H1 (cell line): ENCODE measurements at regions not wholly inside any gene's neighbourhood (a gene's known extent, or its start where the extent isn't known, plus 50 kb on each side); places are given as distances from the start of the nearest gene placed in this dataset.

Experiments
- CTCF ChIA-PET: fragments of 300-600 bp; sonication (Branson Sonifier 250); formaldehyde crosslinking; loops from one replicate; lab custom pipeline; 2021; ENCODE audit not compliant: partially characterized antibody; lab: Charles Lee
- POLR2A ChIA-PET: fragments of 300-600 bp; sonication (Branson Sonifier 250); formaldehyde crosslinking; loops from one replicate; lab custom pipeline; 2021; ENCODE audit warnings: inconsistent platforms; ENCODE audit not compliant: partially characterized antibody; lab: Charles Lee
- DNase-seq, 2 experiments: peaks; one replicate each; pipeline versions ENCODE4 v3.0.0 to v3.0.0-alpha.2; 2010 to 2022; ENCODE audit warnings: low spot score in 2 of 2, low read depth in 1 of 2, mixed read lengths in 1 of 2
- FAIRE-seq: peaks from 2 replicates; lab custom pipeline; 2011; peaks lifted over from hg19 to GRCh38; lab: Jason Lieb, UNC
- H2AFZ ChIP-seq: 2 replicates; pipeline ENCODE4 v1.8.1; 2012; ENCODE audit warnings: low read length, inconsistent platforms
- H2AK5ac ChIP-seq: 2 replicates; pipeline ENCODE4 v1.6.1; 2013; ENCODE audit warnings: low read depth, low read length
- H2BK120ac ChIP-seq: replicated peaks from 2 replicates; pipeline ENCODE3; 2013; ENCODE audit warnings: low read depth, low read length, inconsistent platforms
- H2BK12ac ChIP-seq: 2 replicates; pipeline ENCODE4 v1.6.1; 2013; ENCODE audit warnings: low read depth, low read length
- H2BK15ac ChIP-seq: 2 replicates; pipeline ENCODE4 v1.6.1; 2013; ENCODE audit warnings: low read length
- H2BK20ac ChIP-seq: 2 replicates; pipeline ENCODE4 v1.6.1; 2013; ENCODE audit warnings: low read length
- H2BK5ac ChIP-seq: 2 replicates; pipeline ENCODE4 v1.6.1; 2013; ENCODE audit warnings: low read depth, low read length
- H3K14ac ChIP-seq: 2 replicates; pipeline ENCODE4 v1.6.1; 2013; ENCODE audit warnings: inconsistent platforms; ENCODE audit not compliant: insufficient read length
- H3K18ac ChIP-seq: 2 replicates; pipeline ENCODE4 v1.6.1; 2013; ENCODE audit warnings: low read length; ENCODE audit errors: extremely low read depth
- H3K23ac ChIP-seq: 2 replicates; pipeline ENCODE4 v1.6.1; 2013; ENCODE audit warnings: inconsistent platforms; ENCODE audit not compliant: insufficient read length
- H3K23me2 ChIP-seq: 2 replicates; pipeline ENCODE4 v1.6.1; 2013; ENCODE audit warnings: low read depth, low read length
- H3K27ac ChIP-seq: 2 replicates; pipeline ENCODE4 v1.6.1; 2011; ENCODE audit warnings: low read depth, low read length, inconsistent platforms
- H3K27me3 ChIP-seq, 4 experiments: replicated peaks in 1 of 4; 1 replicate in 1 of 4; 2 replicates in 3 of 4; pipeline versions ENCODE4 v1.6.1 to v1.8.1; 2011 to 2013; ENCODE audit warnings: low read length in 3 of 4, mild to moderate bottlenecking in 3 of 4, inconsistent platforms in 2 of 4, mixed read lengths in 2 of 4, moderate library complexity in 1 of 4; ENCODE audit not compliant: control insufficient read depth in 3 of 4, insufficient read depth in 3 of 4; ENCODE audit errors: extremely low read depth in 1 of 4
- H3K36me3 ChIP-seq, 4 experiments: 2 replicates each; pipeline versions ENCODE4 v1.6.1 to v1.8.1; 2011 to 2013; ENCODE audit warnings: mild to moderate bottlenecking in 4 of 4, low read length in 3 of 4, moderate library complexity in 2 of 4, control low read depth in 1 of 4, inconsistent platforms in 1 of 4; ENCODE audit not compliant: insufficient read depth in 4 of 4, control insufficient read depth in 2 of 4
- H3K4ac ChIP-seq: replicated peaks from 2 replicates; pipeline ENCODE3; 2013; ENCODE audit warnings: low read length, low read depth, mixed read lengths, inconsistent platforms; ENCODE audit not compliant: insufficient read length
- H3K4me1 ChIP-seq, 4 experiments: replicated peaks in 1 of 4; 1 replicate in 1 of 4; 2 replicates in 3 of 4; pipeline versions ENCODE4 v1.6.1 to v1.8.1; 2011 to 2013; ENCODE audit warnings: low read length in 3 of 4, inconsistent platforms in 2 of 4, mixed read lengths in 1 of 4; ENCODE audit not compliant: insufficient read depth in 4 of 4, control insufficient read depth in 3 of 4
- H3K4me2 ChIP-seq, 2 experiments: 2 replicates each; pipeline versions ENCODE4 v1.6.1 to v1.8.1; 2011 to 2013; ENCODE audit warnings: low read depth in 2 of 2, low read length in 2 of 2, control low read depth in 1 of 2, inconsistent platforms in 1 of 2, mild to moderate bottlenecking in 1 of 2; ENCODE audit not compliant: insufficient read depth in 1 of 2
- H3K4me3 ChIP-seq, 4 experiments: fragments of 200-600, 300-600 bp in 1 of 4; sonication (generic), shearing (Covaris generic), sonication (Bioruptor Twin) in 1 of 4; 2 replicates each; pipeline versions ENCODE4 v1.5.1 to v1.8.1; 2011 to 2016; ENCODE audit warnings: low read length in 4 of 4, low read depth in 3 of 4, control low read depth in 2 of 4, inconsistent platforms in 2 of 4, mild to moderate bottlenecking in 2 of 4, mixed read lengths in 1 of 4, moderate library complexity in 1 of 4; ENCODE audit not compliant: insufficient read depth in 2 of 4; ENCODE audit errors: extremely low read depth in 1 of 4
- H3K56ac ChIP-seq: replicated peaks from 2 replicates; pipeline ENCODE3; 2013; ENCODE audit warnings: low read depth, mild to moderate bottlenecking, mixed read lengths, low read length, inconsistent platforms; ENCODE audit not compliant: insufficient read length
- H3K79me1 ChIP-seq: 2 replicates; pipeline ENCODE4 v1.6.1; 2013; ENCODE audit warnings: low read depth, low read length, control low read depth
- H3K79me2 ChIP-seq, 2 experiments: 2 replicates each; pipeline versions ENCODE4 v1.6.1 to v1.8.1; 2012 to 2013; ENCODE audit warnings: low read length in 2 of 2, mild to moderate bottlenecking in 2 of 2, inconsistent platforms in 1 of 2; ENCODE audit not compliant: insufficient read depth in 2 of 2, control insufficient read depth in 1 of 2
- H3K9ac ChIP-seq, 4 experiments: replicated peaks in 1 of 4; 1 replicate in 1 of 4; 2 replicates in 3 of 4; pipeline versions ENCODE4 v1.6.1 to v1.8.1; 2011 to 2013; ENCODE audit warnings: low read depth in 3 of 4, low read length in 3 of 4, control low read depth in 2 of 4, mild to moderate bottlenecking in 2 of 4, moderate library complexity in 2 of 4, inconsistent platforms in 1 of 4; ENCODE audit errors: extremely low read depth in 1 of 4
- H3K9me3 ChIP-seq, 2 experiments: 2 replicates each; pipeline versions ENCODE4 v1.6.1 to v1.8.1; 2012 to 2013; ENCODE audit warnings: mild to moderate bottlenecking in 2 of 2, moderate library complexity in 2 of 2, control low read depth in 1 of 2, inconsistent platforms in 1 of 2, low read depth in 1 of 2, low read length in 1 of 2, mixed read lengths in 1 of 2; ENCODE audit not compliant: insufficient read depth in 2 of 2
- H4K20me1 ChIP-seq, 2 experiments: replicated peaks in 1 of 2; 2 replicates each; pipeline versions ENCODE3 to v1.8.1; 2011 to 2013; ENCODE audit warnings: inconsistent platforms in 2 of 2, low read length in 2 of 2, mild to moderate bottlenecking in 1 of 2; ENCODE audit not compliant: insufficient read depth in 2 of 2, control insufficient read depth in 1 of 2
- H4K5ac ChIP-seq: 2 replicates; pipeline ENCODE4 v1.6.1; 2013; ENCODE audit warnings: low read length, low read depth, mixed read lengths, inconsistent platforms; ENCODE audit not compliant: insufficient read length
- H4K8ac ChIP-seq: 2 replicates; pipeline ENCODE4 v1.8.0; 2013; ENCODE audit warnings: mild to moderate bottlenecking, moderate library complexity, low read length, inconsistent platforms; ENCODE audit not compliant: insufficient read depth; ENCODE audit errors: extremely low read depth
- H4K91ac ChIP-seq: replicated peaks from 2 replicates; pipeline ENCODE3; 2013; ENCODE audit warnings: low read length, mixed read lengths, inconsistent platforms; ENCODE audit not compliant: insufficient read length
- ASH2L ChIP-seq: fragments of 200-600, 300-600 bp; sonication (generic); IDR thresholded peaks from one replicate; pipeline ENCODE4 v1.7.1; 2017; ENCODE audit warnings: low read length
- CEBPB ChIP-seq: IDR thresholded peaks from 2 replicates; pipeline ENCODE4 v1.6.1; 2012; ENCODE audit warnings: low read depth, low read length
- GTF2F1 ChIP-seq: IDR thresholded peaks from 2 replicates; pipeline ENCODE4 v1.6.1; 2012; ENCODE audit warnings: low read depth, low read length, improper control_type of control experiment, borderline replicate concordance
- KDM5A ChIP-seq: fragments of 200-600 bp; IDR thresholded peaks from 2 replicates; pipeline ENCODE4 v1.7.1; 2012; ENCODE audit warnings: mild to moderate bottlenecking, low read length, inconsistent platforms, mixed read lengths
- POLR2AphosphoS5 ChIP-seq: IDR thresholded peaks from 2 replicates; pipeline ENCODE4 v1.6.1; 2011; ENCODE audit warnings: low read depth, low read length
- SIN3A ChIP-seq, 2 experiments: IDR thresholded peaks in 1 of 2; conservative IDR thresholded peaks in 1 of 2; 2 replicates each; pipeline ENCODE4 v1.6.1; 2011 to 2012; ENCODE audit warnings: low read length in 2 of 2, improper control_type of control experiment in 1 of 2, low read depth in 1 of 2, mild to moderate bottlenecking in 1 of 2
- SIRT6 ChIP-seq: IDR thresholded peaks from one replicate; pipeline ENCODE4 v1.7.1; 2012; ENCODE audit warnings: low read length, inconsistent platforms
- SUZ12 ChIP-seq: fragments of 200-600 bp; sonication (generic); IDR thresholded peaks from 2 replicates; pipeline ENCODE4 v1.6.1; 2012; ENCODE audit warnings: mild to moderate bottlenecking, inconsistent platforms, low read length, moderate library complexity, mixed read lengths
- TBP ChIP-seq: IDR thresholded peaks from 2 replicates; pipeline ENCODE4 v1.6.1; 2011; ENCODE audit warnings: low read depth, low read length, improper control_type of control experiment
- TCF12 ChIP-seq: IDR thresholded peaks from 2 replicates; pipeline ENCODE4 v1.6.1; 2011; ENCODE audit warnings: low read depth, mild to moderate bottlenecking, low read length
- YY1 ChIP-seq: IDR thresholded peaks from 2 replicates; pipeline ENCODE4 v1.6.1; 2011; ENCODE audit warnings: low read depth, mild to moderate bottlenecking, low read length
- WGBS, 2 experiments: shearing (Covaris generic) in 1 of 2; methylation state at CpG; one replicate each; pipeline versions ENCODE4 v1.1.6 to v1.1.7; 2013 to 2015; ENCODE audit warnings: low lambda C conversion rate in 2 of 2, mixed read lengths in 2 of 2, inconsistent platforms in 1 of 2, low coverage in 1 of 2, missing lambda C conversion rate in 1 of 2; ENCODE audit not compliant: insufficient replicate concordance in 2 of 2, insufficient coverage in 1 of 2, insufficient read length in 1 of 2; ENCODE audit errors: extremely low coverage in 1 of 2, missing lambda C conversion rate in 1 of 2; 5-methylcytosine and 5-hydroxymethylcytosine counted together
- TF ChIP-seq, protein P1 (sequence below), 3 experiments: IDR thresholded peaks; 1 replicate in 2 of 3; 2 replicates in 1 of 3; pipeline versions ENCODE4 v1.5.1 to v1.6.1; 2011; ENCODE audit warnings: low read length in 3 of 3, mild to moderate bottlenecking in 3 of 3, inconsistent platforms in 2 of 3, low read depth in 1 of 3, moderate library complexity in 1 of 3; ENCODE audit not compliant: insufficient read depth in 1 of 3; ENCODE audit errors: control extremely low read depth in 1 of 3

DNA sequence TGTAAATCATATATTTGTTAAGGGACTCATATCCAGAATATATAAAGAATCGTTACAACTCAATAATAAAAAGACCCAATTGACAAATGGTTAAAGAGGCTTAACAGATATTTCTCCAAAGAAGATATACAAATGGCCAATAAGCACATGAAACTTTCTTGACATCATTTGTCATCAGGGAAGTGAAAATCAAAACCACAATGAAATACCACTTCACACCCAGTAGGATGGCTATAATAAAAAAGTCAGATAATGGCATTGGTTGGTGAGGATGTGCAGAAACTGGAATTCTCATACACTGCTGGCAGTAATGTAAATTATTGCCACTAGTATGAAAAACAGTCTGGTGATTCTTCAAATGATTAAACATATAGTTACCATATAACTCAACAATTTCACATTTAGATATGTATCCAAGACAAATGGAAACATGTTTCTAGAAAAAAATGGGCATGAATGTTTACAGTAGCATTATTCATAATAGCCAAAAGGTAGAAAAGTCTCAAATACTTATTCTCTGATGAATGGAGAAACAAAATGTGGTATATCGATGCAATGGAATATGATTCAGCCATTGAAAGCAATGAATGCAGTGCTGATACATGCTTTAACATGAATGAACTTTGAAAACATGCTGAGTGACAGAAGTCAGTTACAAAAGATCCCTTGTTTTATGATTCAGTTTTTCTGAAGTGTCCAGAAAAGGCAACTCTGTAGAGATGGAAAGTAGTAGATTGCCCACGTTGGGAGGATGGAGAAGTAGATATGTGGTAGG is 304.6 kb upstream of the ZEB2 start:
- Histone ChIP-seq H4K5ac (no peak overlapping the region), H2BK15ac (no peak overlapping the region), H3K79me1 (no peaks in the 10 kb centered on the region), H3K56ac (no peak overlapping the region), H3K27me3 (no peaks in the 10 kb centered on the region), H3K18ac (no peak overlapping the region), H4K91ac (no peak overlapping the region), H2AFZ (no peak overlapping the region), H3K4ac (no peak overlapping the region), H3K23ac (no peak overlapping the region), H2AK5ac (no peak overlapping the region), H3K4me3 (no peak overlapping the region), H2BK12ac (no peak overlapping the region), H3K27ac (no peak overlapping the region), H3K79me2 (no peaks in the 10 kb centered on the region), H3K9ac (no peak overlapping the region), H3K36me3 (no peaks in the 10 kb centered on the region), H3K9me3 (no peaks in the 10 kb centered on the region; a peak in 1 of 4 replicates), H4K8ac (no peak overlapping the region), H4K20me1 (no peaks in the 10 kb centered on the region), H3K14ac (no peak overlapping the region), H3K23me2 (no peaks in the 10 kb centered on the region), H2BK20ac (no peak overlapping the region), H2BK120ac (no peak overlapping the region), H2BK5ac (no peak overlapping the region), H3K4me2 (no peak overlapping the region), H3K4me1 (no peaks in the 10 kb centered on the region)
- no peak for FAIRE-seq
- WGBS, 2 experiments, result 89% methylated on average over 3 of the region's 3 CpGs; no CpG with 5 or more reads in 1 of the 2 experiments
- ChIA-PET POLR2A (no interaction called here), CTCF (no interaction called here)
- no peak for DNase-seq
- TF ChIP-seq, protein P1, sequence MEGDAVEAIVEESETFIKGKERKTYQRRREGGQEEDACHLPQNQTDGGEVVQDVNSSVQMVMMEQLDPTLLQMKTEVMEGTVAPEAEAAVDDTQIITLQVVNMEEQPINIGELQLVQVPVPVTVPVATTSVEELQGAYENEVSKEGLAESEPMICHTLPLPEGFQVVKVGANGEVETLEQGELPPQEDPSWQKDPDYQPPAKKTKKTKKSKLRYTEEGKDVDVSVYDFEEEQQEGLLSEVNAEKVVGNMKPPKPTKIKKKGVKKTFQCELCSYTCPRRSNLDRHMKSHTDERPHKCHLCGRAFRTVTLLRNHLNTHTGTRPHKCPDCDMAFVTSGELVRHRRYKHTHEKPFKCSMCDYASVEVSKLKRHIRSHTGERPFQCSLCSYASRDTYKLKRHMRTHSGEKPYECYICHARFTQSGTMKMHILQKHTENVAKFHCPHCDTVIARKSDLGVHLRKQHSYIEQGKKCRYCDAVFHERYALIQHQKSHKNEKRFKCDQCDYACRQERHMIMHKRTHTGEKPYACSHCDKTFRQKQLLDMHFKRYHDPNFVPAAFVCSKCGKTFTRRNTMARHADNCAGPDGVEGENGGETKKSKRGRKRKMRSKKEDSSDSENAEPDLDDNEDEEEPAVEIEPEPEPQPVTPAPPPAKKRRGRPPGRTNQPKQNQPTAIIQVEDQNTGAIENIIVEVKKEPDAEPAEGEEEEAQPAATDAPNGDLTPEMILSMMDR (IDR thresholded peaks at IDR 0.05; ENCODE audit: control extremely low read depth in 1 of 3, insufficient read depth in 1 of 3, low read depth in 1 of 3, low read length in 3 of 3), result no peak
- TF ChIP-seq SIN3A (conservative IDR thresholded peaks at IDR 0.05 in 1 of 2, IDR thresholded peaks at IDR 0.05 in 1 of 2; ENCODE audit: low read depth in 1 of 2, low read length in 2 of 2) (no peak), TBP (no peak), SUZ12 (no peak), SIRT6 (no peak), ASH2L (no peak), KDM5A (no peak), TCF12 (no peak), GTF2F1 (no peak), YY1 (no peak), POLR2AphosphoS5 (no peak), CEBPB (no peak)
